Stimulated activated CD8-positive, alpha-beta memory T cell treated with anti-CD3 and anti-CD28 coated beads, Interleukin-4, amount 100 ng/mL, for 48 hours (primary cell): ENCODE measurements at regions not wholly inside any gene's neighbourhood (a gene's known extent, or its start where the extent isn't known, plus 50 kb on each side); places are given as distances from the start of the nearest gene placed in this dataset.
"Not testable (repeated sequence)": the region's sequence is repeated elsewhere in the genome, so short reads cannot be mapped to it uniquely, and the experiment has no call there.

Experiments
- DNase-seq: peaks from one replicate; pipeline ENCODE4 v3.0.0-alpha.2; 2020

DNA sequence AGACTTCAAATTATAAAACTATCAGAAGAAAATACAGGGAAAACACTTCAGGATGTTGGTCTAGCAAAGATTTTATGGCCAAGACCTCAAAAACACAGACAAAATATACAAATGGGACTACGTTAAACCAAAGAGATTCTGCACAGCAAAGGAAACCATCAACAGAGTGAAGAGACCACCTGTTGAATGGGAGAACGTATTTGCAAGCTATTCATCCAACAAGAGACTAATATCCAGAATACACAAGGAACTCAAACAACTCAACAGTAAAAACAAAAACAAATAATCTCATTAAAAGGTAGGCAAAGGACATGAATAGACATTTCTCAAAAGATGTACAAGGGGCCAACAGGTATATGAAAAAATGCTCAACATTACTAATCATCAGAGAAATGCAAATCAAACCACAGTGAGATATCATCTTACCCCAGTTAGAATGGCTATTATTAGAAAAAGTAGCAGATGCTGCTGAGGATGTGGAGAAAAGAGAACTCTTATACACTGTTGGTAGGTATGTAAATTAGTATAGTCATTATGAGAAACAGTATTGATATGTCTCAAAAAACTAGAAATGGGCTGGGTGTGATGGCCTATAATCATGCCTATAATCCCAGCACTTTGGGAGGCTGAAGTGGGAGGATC lies 112.6 kb downstream of the LRIG2 start:
- no peak for DNase-seq

DNA sequence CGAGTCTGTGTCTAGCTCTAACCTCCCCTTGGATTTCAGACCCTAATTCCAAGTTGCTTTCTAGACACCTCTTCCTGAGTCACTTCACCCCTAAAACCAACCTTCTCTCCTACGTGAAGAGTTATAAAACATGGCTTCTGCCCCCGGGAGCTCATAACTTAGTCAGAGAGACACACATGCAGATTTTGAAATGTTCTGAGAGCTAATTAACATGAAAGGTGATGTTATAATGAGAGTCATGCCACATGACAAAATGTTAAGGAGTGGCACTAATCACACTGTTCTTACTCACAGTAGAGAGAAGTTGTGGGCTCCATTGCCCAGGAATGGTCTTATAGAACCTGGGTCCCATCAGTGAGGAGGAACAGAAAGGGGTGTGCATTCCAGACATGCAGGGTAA lies 117.1 kb downstream of the LRIG2 start:
- DNase-seq = no peak

DNA sequence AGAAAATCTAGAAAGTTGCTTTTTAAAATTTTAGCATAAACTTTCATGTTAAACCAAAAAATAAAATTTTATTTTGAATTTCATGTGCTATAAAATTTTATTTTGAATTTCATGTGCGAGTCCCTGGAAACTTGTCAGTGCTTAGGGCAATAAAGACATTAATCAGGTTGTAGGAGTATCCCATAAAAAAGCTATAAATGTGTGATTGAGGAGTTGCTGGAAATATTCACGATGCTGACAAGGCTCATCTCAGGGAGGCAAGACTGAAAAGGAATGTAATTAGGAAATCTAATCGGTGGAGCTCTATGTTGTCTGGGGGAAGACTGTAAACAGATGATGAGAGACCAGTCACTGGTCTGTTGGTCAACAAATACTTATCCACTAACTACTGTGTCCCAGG lies 117.9 kb downstream of the LRIG2 start:
- DNase-seq = no peak

DNA sequence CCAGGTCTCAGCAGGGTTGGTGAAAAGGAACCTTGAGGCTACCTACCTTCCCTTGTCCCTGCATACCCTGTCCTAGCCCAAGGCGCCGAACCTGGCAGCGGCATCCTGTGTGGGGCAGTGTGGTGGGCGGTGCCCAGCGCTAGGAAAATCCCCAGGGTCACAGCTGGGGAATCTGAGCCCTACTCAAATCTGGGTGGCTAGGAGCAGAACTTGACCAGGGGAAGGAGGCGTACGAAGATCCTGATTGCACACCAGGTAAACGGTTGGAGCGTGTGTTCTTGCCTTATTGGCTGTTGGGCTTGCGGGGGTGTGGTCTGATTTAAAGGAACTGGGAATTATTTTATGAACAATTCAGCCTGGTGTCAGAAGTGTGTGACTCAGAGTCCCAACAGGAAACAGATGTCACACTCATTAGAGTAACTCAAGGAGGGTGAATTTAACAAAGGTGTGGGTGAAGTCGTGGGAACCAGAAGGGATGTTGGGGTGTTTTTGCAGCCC lies 118.6 kb downstream of the LRIG2 start:
- DNase-seq = no peak

DNA sequence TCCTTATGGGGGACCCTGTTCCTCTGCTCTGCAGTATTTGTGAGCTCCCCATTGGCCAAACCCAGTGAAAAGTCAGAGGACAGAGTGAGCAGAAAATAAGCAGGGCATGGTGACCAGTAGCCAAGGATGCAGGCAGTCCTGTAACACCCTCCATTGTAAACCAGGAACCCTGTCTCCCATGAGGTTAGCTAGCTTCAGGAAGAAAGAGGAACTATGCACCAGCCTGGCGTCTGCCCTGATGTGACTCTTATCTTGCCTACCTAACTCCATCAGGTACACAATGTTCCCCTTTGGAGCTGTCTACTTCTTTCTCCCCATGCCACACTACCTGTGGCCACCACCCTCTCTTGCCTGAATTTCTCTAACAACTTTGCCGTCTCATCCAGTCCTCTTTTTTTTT lies 119.2 kb downstream of the LRIG2 start:
- DNase-seq = no peak

DNA sequence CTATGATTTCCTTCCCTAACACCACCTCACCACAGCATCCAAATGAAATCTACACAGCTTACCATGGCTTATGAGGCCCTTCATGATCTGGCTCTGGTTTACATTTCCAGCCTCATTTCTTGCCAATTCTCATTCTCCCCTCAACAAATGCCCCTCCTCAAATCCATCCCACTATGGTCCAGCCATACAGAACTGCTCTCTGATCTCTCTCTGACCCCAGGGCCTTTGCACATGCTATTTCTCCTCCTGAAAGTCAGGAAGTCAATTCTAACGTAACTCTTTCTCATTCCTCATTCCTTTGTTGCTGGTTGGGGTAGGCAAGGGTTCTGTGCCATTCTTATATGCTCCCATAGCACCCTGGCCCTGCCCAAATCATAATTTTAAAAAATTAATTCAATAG lies 120.0 kb downstream of the LRIG2 start:
- no peak for DNase-seq

DNA sequence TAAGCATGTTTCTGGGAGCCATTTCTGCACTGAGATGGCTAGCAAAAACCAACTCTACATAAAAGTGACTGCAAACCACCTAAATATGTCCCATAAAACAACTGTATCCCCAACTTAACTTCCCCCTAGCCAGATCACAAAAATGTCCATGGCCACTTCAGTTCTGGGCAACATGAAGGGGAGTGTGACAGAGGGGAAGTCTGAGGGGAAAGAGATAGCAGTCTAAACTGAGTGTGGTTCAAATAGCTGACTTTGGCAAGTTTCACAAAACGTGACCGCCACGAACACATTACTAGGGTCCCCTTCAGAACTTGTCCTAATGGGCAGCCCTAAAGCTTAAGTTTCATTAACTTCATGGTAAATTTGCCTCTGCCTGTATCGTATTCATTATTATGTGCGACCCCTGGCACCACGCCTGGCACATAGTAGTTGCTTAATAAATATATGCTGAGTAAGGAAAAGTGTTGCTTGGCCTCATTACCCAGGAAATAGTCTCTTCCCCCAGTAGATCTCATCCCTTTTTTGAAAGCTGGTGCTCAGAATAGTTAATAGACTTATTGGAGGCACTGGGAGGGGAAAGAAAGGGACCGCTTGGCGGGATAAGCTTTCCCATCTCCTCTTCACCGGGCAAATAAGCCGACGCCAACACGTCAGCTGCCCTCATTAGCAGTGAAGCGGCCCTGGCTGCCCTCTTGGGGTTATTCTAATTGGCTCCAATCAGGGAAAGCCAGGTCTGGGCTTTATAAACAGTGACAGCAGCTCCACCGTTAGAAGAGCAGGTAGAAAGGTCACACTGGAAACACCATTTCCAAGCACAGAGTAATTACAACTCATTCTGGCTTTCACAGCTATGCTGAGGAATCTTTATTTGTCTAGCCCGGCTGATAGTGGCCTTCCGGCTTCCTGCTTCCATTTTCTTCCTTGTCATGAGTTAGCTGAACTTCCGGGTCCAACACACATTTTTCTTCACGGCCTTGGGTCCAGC lies 122.1 kb downstream of the LRIG2 start:
- no peak for DNase-seq

DNA sequence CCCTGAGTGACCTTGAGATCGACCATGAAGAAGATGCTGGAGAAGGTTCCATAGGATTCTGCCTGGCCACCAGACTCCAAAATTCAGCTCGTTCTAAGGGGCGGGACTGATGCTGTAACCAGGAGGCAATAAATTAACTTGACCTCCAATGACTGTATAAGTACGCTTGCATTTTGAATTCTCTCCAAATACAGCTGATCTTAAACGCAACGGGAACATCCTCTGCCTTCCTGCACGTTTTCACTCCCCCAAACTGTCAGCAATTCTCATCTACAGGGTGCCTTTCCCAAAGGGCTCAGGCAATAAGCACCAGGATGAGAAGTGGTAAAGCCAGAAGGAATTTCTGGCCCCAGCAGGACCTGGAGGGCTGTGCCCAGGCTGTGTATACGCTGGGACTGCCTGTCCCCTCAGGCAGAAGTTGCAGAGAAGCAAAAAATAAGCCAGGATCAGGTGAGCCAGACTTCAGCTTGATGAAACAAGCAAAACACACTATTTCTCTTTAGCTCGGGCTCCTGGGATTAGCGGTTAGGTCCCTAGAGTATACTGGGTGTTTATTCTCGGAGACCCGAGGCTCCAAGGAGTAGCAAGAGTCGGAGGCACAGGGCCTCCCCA lies 124.8 kb downstream of the LRIG2 start:
- no peak for DNase-seq

DNA sequence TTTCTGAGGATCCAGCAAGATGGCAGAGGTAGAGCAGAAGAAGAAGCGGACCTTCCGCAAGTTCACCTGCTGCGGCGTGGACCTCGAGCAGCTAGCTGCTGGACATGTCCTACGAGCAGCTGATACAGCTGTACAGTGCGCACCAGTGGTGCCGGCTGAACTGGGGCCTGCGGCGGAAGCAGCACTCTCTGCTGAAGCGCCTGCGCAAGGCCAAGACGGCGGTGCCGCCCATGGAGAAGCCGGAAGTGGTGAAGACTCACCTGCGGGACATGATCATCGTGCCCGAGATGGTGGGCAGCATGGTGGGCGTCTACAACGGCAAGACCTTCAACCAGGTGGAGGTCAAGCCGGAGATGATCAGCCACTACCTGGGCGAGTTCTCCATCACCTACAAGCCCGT lies 125.8 kb downstream of the LRIG2 start:
- DNase-seq = no peak

DNA sequence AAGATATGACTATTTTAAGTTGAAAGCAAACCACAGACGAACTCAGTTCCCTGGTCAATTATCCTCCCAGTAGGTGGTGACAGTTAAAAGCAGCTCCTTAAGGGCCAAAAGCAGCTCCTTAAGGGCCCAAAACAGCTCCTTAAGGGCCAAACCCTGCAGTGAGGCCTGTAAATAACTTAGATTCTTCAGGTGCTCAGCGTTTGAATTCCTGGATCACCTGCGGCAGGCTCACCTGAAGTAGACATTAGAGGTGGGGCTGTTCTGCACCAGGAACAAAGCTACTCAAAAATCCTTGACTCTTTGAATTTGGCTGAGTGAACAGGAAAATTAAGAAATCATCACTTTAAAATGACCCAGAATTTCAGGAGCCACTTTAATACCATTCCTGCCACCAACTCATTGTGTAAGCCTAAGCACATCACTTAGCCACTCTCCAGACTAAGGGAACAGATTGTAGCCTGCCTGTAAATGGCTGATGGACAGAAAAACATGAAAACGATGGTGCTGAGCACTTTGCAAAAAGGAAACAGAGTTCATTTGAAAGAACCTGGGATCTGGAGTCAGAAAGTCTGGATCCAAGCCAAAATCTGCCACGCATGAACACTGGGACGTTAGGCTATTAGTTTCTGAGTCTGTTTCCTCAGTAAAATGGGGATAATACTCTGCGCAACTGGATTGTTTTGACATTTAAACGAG lies 126.9 kb downstream of the LRIG2 start:
- DNase-seq = no peak

DNA sequence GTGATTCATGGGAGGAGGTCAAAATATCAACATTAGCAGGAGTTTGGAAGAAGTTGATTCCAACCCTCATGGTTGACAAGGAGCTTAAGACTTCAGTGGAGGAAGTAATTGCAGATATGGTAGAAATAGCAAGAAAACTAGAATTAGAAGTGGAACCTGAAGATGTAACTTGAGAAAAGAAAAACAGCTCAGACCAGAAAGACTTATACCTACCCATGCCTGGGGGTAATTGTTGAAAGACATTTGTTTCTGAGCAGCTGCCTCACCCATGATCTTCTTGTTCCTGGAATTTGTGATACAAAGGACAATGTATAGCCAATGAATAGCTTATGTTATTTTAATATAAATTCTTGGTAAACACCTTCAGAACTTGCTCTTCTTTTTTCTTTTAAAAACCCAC lies 128.6 kb downstream of the LRIG2 start:
- DNase-seq = no peak

DNA sequence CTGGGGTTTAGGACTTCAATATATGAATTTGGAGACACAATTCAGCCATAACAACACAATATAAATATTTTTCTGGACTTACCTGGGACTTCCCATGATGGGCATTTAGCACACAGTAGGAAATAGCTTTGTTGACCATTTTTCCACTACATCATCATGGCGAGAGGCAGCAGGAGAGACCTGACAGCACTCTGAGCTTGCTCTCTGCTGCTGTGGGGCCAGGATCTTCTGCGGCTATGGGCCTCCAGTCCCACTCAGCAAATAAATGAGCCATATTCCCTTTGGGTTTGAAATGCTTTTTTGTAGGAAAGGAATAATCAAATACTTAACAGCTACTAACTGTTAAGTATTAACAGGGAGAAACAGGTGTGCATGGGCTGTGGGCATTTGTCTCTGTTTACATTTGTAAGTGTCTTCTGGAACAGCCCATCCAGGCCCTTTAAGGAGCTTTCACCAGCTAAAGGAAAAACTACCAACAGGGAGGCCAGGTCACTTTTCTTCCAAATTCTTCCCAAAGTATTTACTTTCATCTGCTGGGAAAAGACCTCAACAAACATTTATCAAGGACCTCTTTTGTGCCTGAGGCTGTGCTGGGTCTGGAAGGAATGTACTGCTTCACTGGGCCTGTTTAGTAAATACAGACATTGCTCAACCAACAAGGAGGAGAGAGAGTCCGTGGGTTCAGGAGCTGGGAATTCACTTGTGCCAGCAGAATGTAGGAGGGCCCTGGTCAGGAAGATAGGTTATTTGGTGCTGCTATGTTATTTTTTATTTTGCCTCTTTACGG lies 133.2 kb downstream of the LRIG2 start:
- DNase-seq = no peak

DNA sequence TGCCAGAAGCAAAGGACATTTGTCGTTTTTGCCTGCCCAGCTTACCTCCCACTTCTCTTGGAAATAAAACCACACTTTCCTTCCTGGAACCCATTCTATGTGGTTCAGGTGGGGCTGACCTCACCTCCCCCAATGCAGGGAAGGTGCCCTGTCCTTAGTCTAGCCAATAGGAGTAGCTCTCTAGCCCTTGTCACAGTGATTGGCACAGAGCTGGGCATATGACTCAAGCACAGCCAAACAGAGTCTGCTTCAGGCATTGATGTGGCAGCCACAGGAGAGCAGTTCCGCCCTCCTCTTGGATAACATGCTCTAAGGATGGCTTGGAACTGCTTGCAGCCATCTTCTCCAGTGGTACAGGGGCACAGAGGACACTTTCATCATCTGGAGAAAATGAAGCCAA lies 134.0 kb downstream of the LRIG2 start:
- DNase-seq = no peak

DNA sequence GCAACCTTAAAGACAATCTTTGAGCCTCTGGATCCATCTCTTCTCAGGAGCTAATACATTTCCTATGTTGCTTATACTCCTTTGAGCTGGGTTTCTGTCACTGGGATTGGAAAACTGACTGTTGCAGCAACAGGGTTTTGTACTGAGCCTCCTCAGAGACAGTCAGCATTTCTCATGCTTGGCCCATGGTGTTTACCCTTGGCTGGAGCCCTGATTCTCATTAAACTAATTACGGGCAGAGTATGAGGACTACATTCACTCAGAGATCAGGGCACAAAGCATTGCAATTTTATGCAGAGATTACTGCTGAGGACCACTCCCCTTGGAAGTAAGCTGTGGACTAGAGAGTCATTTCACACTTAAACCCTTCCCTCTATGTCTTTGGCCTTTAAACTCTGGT lies 134.5 kb downstream of the LRIG2 start:
- DNase-seq = no peak

DNA sequence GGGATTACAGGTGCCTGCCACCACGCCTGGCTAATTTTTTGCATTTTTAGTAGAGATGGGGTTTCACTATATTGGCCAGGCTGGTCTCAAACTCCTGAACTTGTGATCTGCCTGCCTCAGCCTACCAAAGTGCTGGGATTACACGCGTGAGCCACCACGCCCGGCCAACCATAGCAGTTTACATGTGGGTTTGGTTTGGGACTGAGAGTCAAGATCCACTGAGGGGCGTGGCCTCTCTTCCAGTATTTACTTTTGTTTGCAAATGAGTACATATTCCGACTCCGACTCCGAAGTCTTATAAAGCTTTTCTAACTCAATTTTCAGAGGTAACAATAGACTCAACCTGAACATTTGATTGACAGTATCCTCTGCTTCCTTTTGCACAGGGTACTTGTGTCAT lies 135.4 kb downstream of the LRIG2 start:
- DNase-seq = not testable (repeated sequence)

DNA sequence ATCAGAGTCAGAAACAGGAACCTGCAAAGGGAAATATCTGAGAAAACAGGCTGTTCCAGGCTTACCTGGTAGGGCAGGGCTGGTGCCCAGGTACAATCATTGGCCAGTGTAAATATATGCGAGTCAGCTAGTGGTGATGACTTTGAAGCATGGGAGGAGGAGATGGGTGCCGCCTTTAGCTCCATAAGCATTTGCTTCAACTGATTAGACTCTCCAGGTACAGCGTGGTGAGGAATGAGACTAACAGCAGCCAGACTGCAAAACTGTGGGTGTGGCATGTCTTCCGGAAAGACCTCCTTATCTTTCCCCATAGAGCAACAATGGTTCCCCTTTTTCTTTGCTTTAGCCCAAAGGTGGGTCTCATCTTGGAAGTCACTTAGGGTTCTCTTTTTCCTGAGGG lies 137.2 kb downstream of the LRIG2 start:
- DNase-seq = no peak

DNA sequence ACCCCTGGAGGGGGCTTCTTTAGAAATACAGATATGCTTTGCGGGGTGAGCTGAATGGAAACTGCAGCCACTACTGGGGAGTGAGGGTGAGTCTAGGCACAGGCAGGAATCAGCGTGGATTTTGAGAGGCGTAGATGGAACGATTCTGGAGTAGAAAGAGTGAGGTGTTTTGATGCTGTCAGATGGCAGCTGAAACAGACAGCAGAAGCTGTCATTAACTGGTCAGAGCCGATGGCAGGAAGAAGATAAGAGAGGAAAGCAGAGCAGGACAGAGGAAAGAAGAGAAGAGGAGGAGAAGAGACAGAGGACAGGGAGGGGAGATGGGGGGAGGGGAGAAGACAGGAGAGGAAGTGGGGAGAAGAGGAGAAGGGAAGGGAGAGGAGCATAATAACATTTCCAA lies 138.5 kb downstream of the LRIG2 start:
- no peak for DNase-seq

DNA sequence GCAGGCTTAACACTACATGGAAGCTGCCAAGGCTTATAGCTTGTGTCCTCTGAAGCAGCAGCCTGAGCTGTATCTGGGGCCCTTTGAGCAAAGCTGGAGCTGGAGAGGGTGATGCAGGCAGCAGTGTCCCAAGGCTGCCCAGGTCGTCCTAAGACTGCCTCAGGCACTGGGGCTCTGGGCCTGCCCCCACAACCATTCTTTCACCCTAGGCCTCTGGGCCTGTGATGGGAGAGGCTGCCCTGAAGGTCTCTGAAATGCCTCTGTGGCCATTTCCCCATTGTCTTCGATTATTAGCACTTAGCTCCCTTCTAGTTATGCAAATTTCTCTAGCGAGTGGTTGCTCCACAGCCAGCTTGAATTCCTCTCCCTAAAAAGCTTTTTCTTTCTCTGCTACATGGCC lies 142.0 kb downstream of the LRIG2 start:
- no peak for DNase-seq

DNA sequence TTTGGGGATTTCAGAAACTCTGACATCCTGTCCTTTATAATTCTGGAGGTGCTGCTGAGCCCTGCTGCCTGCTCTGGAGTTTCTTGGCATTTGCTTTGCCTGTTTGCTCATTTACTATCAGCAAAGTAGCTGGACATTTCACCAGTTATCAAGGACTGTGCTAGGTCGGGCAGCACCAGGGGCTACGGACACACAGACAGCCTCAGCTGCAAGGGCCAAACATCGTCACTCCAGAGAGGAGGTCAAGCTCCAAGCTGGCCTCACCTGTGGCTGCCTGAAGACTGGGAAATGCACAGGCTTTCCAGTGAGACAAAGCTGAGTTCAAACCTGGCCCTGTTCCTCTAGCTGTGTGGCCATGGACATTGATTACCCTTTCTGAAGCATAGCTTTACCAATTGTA lies 143.7 kb downstream of the LRIG2 start:
- no peak for DNase-seq

DNA sequence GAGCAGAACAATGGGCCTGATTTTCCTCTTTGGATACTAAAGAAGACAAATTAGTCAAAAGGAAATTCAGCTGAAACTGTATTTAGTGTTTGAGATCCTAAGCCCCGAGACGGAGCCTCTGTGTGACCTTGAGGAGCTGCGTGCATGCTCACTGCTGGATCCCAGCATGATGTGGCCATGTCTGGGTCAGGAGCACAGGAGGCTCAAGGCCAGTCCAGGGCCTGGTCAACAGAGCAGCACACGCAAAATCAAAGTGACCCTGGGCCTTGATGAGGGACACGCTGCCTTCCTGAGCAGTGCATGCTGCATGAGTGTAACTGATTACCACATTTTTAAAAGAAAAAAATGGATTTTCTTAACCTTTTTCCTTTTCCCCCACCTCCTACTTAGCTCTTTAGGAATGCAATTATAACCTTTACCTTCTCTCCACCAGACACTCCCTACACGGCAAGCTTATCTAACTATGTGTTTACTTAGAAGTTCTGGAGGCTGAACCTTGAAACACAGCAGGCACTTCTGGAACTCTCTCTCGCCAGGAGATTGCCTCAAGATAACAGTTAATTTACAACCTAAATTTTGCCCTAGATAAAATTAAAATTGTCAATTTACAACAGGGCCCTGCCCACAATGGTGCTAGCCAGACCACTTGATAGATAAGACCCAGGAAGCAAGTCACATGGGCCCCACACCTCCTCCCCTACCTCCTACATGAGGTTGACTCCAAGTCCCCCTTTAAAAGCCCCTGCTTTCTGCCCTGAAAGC lies 144.6 kb downstream of the LRIG2 start:
- DNase-seq = no peak

DNA sequence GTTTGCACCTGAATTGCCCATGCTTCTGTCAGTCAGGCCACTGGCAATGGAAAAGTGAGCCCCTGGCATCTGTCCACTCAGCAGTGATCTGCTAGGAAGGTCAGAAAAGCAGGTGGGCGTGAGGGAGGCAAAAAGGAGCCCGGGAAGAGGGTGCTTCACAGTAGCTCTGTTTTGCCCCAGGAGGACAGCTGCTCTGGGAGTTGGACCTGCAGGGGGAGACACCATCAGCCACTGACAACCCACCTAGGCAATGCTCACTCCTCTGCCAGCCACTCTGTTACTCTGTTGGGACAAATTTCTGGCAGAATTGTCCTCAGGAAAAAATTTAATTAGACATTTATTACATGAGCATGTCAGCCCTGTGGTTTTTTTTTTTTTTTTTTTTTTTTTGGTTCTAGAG lies 146.4 kb downstream of the LRIG2 start:
- no peak for DNase-seq

DNA sequence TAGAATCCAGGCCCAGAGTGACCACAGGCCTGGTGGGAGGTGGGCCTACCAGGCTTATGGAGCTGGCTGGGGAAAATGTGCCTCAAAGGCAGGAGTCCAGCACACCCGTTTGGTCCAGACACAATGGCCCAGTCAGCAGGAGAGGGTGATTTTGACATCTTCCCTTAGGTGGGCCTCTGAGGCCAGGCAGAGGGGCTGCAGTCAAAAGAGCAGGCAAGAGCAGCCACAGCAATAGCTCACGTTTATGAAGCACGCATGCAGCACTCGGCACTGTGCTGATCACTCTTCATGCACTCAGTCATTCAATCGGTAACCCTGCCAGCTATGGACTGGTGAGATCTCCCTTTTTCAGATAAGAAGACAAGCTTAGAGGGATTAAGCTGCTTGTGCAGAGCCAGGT lies 146.8 kb downstream of the LRIG2 start:
- no peak for DNase-seq
